Upper lobe of left lung (tissue), 4 donors: ENCODE measurements at regions not wholly inside any gene's neighbourhood (a gene's known extent, or its start where the extent isn't known, plus 50 kb on each side); places are given as distances from the start of the nearest gene placed in this dataset.

ENCODE experiments used
- EP300 ChIP-seq, 4 donors: sonication (generic); formaldehyde crosslinking; IDR thresholded peaks; one replicate each; pipeline ENCODE4 v1.5.1; 2017; ENCODE audit warnings: antibody characterized with exemption in 4 of 4, control low read depth in 2 of 4
- POLR2A ChIP-seq, 4 donors: fragments of 450-650 bp; IDR thresholded peaks; one replicate each; pipeline ENCODE4 v1.5.1; 2016 to 2017; ENCODE audit warnings: antibody characterized with exemption in 4 of 4, mild to moderate bottlenecking in 2 of 4
- POLR2AphosphoS5 ChIP-seq, 2 donors: sonication (generic); formaldehyde crosslinking; IDR thresholded peaks; one replicate each; pipeline ENCODE4 v1.5.1; 2017; ENCODE audit warnings: antibody characterized with exemption in 2 of 2
- TF ChIP-seq, protein P1 (sequence below), 6 experiments: fragments of 450-650 bp in 4 of 6; fragments of 200-600 bp in 2 of 6; sonication (generic) in 2 of 6; IDR thresholded peaks; one replicate each; pipeline ENCODE4 v1.5.1; 2016 to 2019; ENCODE audit warnings: antibody characterized with exemption in 6 of 6

DNA sequence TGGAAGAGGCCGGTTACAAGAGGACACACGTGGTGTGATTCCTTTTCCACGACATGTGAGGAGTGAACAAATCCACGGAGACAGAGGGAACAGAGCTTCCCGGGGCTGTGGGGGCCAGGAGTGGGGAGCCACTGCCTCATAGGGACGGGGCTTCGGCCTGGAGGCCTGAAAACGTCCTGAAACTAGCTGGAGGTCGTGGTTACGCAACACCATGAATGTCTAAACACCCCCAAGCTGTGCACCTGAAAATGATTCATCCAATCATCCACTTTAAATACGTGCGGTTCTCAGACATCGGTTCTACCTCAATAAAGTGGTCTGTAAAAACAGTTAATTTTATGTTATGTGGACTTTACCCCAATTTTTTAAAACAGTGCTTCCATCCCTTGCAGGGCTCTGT is 65.3 kb upstream of the PPP1R26 start:
- TF ChIP-seq, protein P1, sequence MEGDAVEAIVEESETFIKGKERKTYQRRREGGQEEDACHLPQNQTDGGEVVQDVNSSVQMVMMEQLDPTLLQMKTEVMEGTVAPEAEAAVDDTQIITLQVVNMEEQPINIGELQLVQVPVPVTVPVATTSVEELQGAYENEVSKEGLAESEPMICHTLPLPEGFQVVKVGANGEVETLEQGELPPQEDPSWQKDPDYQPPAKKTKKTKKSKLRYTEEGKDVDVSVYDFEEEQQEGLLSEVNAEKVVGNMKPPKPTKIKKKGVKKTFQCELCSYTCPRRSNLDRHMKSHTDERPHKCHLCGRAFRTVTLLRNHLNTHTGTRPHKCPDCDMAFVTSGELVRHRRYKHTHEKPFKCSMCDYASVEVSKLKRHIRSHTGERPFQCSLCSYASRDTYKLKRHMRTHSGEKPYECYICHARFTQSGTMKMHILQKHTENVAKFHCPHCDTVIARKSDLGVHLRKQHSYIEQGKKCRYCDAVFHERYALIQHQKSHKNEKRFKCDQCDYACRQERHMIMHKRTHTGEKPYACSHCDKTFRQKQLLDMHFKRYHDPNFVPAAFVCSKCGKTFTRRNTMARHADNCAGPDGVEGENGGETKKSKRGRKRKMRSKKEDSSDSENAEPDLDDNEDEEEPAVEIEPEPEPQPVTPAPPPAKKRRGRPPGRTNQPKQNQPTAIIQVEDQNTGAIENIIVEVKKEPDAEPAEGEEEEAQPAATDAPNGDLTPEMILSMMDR (IDR thresholded peaks at IDR 0.05): no peak
- TF ChIP-seq POLR2AphosphoS5 (IDR thresholded peaks at IDR 0.05): no peak
- TF ChIP-seq POLR2A (IDR thresholded peaks at IDR 0.05): no peak
- TF ChIP-seq EP300 (IDR thresholded peaks at IDR 0.05): no peak
